Coronary artery (tissue), 2 donors: ENCODE measurements at regions not wholly inside any gene's neighbourhood (a gene's known extent, or its start where the extent isn't known, plus 50 kb on each side); places are given as distances from the start of the nearest gene placed in this dataset.

Source experiments
- DNase-seq: peaks from one replicate; pipeline ENCODE4 v3.0.0-alpha.2; 2017; ENCODE audit warnings: low spot score
- H3K27ac ChIP-seq, 2 donors: fragments of 200-600 bp; sonication (generic); one replicate each; pipeline ENCODE4 v1.5.1; 2016 to 2019
- H3K4me3 ChIP-seq: fragments of 200-600 bp; sonication (generic); 2 replicates; pipeline ENCODE4 v1.5.1; 2016; ENCODE audit warnings: mild to moderate bottlenecking, moderate library complexity
- CTCF ChIP-seq: fragments of 200-600 bp; sonication (generic); IDR thresholded peaks from one replicate; pipeline ENCODE4 v1.5.1; 2019; ENCODE audit warnings: antibody characterized with exemption

- Histone ChIP-seq H3K27ac (no peak overlapping the region), H3K4me3 (no peak overlapping the region)
- no peak for TF ChIP-seq CTCF
- DNase-seq, result no peak
Observed at GRCh38 chr12:98360401-98360800, 155.0 kb upstream of the TMPO start.

DNA sequence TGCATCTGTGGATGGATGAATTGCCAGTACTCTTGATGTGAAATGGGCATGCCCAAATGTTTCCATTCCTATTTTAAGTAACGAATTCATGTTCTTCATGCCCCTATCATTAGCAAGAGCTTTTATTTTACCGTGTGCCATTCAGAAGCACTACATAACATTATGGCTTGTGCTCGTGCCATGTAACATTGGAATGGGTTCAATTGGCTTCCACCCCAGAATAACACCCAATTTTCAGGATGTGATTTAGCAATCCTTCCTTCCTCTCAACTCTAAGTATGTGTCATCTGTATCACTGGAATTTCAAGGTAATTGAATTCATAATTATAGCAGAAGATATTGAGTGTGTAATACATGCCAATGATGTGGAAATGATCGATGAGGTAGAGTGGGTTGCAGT, 145.8 kb upstream of the TMPO start:
- no peak for DNase-seq
- TF ChIP-seq CTCF, result no peak
- H3K4me3 ChIP-seq, result no peak overlapping the region
- no peak overlapping the region for H3K27ac ChIP-seq

DNA sequence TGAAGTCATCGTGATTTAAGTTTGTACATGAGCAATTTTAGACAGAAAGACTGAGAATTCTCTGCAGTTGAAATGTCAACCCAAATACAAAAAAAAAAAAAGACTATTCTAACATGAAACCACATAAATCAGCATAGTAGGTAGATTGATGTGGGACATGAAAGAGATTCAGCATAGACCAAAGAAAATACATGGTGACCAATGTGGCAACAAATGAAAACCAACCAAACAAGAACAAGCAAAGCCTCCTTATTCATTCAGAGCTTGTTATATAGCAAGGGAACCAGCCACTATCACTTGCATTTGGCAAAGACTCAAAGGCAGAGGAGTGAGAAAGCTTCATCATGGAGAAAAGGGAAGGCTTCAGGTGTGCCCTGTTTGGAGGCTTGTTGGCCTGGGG, 144.4 kb upstream of the TMPO start:
- H3K27ac ChIP-seq, result no peak overlapping the region
- no peak for DNase-seq
- no peak for TF ChIP-seq CTCF
- H3K4me3 ChIP-seq, result no peak overlapping the region

- no peak for TF ChIP-seq CTCF
- no peak overlapping the region for H3K27ac ChIP-seq
- no peak overlapping the region for H3K4me3 ChIP-seq
- DNase-seq, result no peak
Observed at GRCh38 chr12:98371419-98371818, 144.0 kb upstream of the TMPO start.

DNA sequence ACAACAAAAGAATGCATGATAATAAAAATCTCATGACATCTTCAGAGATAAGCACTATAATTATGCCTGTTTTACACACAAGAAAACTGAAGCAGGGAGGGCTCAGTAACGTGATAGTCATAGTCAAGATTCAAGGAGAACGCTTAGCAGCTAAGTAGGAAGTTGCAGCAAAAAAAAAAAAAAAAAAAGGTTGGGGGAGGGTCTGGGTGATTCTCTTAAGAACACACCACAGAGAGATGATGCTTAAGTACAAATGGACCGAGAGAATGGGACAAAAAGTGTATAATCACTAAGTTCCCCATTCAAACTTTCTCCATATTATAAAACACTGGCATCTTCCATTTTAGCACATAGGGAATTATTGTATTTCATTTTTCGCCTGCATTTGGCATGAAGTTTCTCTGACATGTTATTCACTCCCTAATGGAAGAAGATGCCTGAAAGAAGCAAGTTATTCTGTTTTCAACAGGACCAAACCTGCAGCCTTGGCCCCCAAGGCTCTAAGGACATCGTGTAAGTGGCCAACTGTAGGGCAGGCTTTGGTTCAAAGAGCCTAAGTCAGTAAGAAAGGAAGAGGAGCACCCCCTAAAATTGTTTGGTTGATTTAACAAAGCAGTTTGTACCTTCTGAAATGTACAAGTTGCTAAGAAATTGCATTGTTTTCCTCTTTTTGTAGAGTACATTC, 142.9 kb upstream of the TMPO start:
- no peak for TF ChIP-seq CTCF
- no peak overlapping the region for H3K27ac ChIP-seq
- no peak for DNase-seq
- H3K4me3 ChIP-seq, result no peak overlapping the region

DNA sequence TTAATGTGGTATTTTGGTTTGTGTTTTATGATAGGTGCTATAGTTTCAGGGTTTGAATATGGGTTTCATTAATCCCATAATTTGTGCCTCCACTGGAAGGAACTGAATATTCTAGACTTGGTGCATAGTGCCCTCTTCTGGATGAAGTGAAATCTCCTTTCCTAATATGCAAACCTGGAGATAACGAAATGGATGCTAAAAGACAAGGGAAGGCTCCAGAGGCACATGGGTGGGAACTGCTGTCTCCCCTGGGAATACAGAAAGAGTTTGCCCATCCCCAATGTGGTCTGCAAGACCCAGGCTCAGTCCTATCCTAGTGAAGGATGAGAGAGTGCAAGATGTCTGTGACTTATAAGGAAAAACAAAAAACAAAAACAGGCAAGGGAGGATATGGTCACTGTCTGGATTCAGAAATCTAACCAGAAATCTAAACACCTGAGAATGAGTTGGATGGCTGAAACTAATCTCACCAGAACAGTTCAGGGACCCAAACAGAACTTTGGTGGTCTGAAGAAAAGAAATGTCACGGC, 142.3 kb upstream of the TMPO start:
- peak; percentile 25 for TF ChIP-seq CTCF
- Histone ChIP-seq H3K27ac (no peak overlapping the region), H3K4me3 (no peak overlapping the region)
- no peak for DNase-seq

DNA sequence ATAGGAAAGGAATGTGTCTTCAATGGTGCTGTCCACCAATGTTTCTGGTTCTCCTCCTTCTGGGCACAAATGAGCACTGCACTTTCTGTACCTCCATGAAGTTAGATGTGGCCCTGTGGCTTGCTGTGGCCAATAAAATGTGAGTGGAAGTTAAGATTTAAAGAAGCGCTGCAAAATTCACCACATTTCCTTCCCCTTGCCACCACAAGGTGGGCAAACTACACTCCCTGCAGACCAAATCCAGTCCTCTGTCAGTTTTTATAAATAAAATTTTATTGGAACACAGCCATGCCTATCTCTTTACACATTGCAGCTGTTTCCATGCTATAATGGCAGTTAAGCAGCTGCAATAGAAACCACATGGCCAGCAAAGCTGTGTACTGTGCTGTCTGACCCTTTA, 141.4 kb upstream of the TMPO start:
- Histone ChIP-seq H3K27ac (no peak overlapping the region), H3K4me3 (no peak overlapping the region)
- no peak for TF ChIP-seq CTCF
- DNase-seq, result no peak
